ENCODE measurements at regions not wholly inside any gene's neighbourhood (a gene's known extent, or its start where the extent isn't known, plus 50 kb on each side); places are given as distances from the start of the nearest gene placed in this dataset.

- peaks cover 61% of the 10 kb centered on the region for H3K4me1 ChIP-seq (ENCODE audit: insufficient read depth, low read length)
- no peaks in the 10 kb centered on the region for H3K27me3 ChIP-seq (ENCODE audit: control insufficient read depth in 1 of 2, insufficient read depth in 2 of 2, low read length in 2 of 2)
- intact Hi-C loops (cut with micrococcal nuclease; ENCODE audit: unreplicated experiment) (loop anchor here (2.0 to 5.0 kb wide), 2 partner anchors 34 to 295 kb away; no protein-coding TSS in a partner anchor), in situ Hi-C loops (cut with HindIII; ENCODE audit: extremely low pct_ligation_motif_present, low pct_unique_long_range_greater_than_20kb) (loop anchor here (5.0 kb wide), 3 partner anchors 115 to 295 kb away; partner anchors contain the start of gene SLC2A1)
- no peaks in the 10 kb centered on the region for H3K9me3 ChIP-seq (ENCODE audit: low read length)
- H4K20me1 ChIP-seq (ENCODE audit: insufficient read depth, low read length) = no peaks in the 10 kb centered on the region
- no peak overlapping the region for H3K4me2 ChIP-seq (ENCODE audit: low read depth, low read length)
- no peak overlapping the region for H3K4me3 ChIP-seq (replicated peaks in 1 of 3; ENCODE audit: insufficient read depth in 1 of 3, low read depth in 2 of 3, low read length in 3 of 3)
- no TSS peak for BruUV-seq (replicated peaks)
- WGBS (ENCODE audit: low lambda C conversion rate) = 87% methylated on average over 4 of the region's 4 CpGs
- CTCF ChIA-PET (ENCODE audit: low intra/inter-chr PET ratio, low total read pairs) = interaction anchor here (2.6 to 4.0 kb wide), 2 partner anchors 149 to 159 kb away, joined by 31 to 115 read pairs; no protein-coding TSS in a partner anchor
- DNase-seq (ENCODE audit: low spot score) (no peak), FAIRE-seq (no peak), ATAC-seq (no peak)
- POLR2A ChIA-PET = no interaction called here
- no peak overlapping the region for H3K9ac ChIP-seq (ENCODE audit: insufficient read depth, low read depth, low read length)
- H3K27ac ChIP-seq (ENCODE audit: extremely low read length, insufficient read depth, low read length) = no peak overlapping the region
- H2AFZ ChIP-seq (ENCODE audit: low read length) = no peak overlapping the region
- H3K36me3 ChIP-seq (replicated peaks in 1 of 2; ENCODE audit: control insufficient read depth in 1 of 2, insufficient read depth in 2 of 2, low read length in 2 of 2) = no peaks in the 10 kb centered on the region
- H3K79me2 ChIP-seq (ENCODE audit: insufficient read depth, low read length) = peaks cover 2% of the 10 kb centered on the region
- no peak for TF ChIP-seq NFATC3 (CRISPR knock-in tag; IDR thresholded peaks at IDR 0.05)
- TF ChIP-seq ZNF333 (CRISPR knock-in tag; IDR thresholded peaks at IDR 0.05; ENCODE audit: borderline replicate concordance) = no peak
- no peak for TF ChIP-seq ETV5 (CRISPR knock-in tag; IDR thresholded peaks at IDR 0.05; ENCODE audit: borderline replicate concordance)
- no peak for TF ChIP-seq ZSCAN12 (CRISPR knock-in tag; IDR thresholded peaks at IDR 0.05)
- no peak for TF ChIP-seq SALL2 (CRISPR knock-in tag; IDR thresholded peaks at IDR 0.05)
- no peak for TF ChIP-seq GLMP (CRISPR knock-in tag; IDR thresholded peaks at IDR 0.05; ENCODE audit: borderline replicate concordance)
- TF ChIP-seq ZBTB49 (CRISPR knock-in tag; IDR thresholded peaks at IDR 0.05; ENCODE audit: borderline replicate concordance) = no peak
- no peak for TF ChIP-seq ZBTB25 (CRISPR knock-in tag; IDR thresholded peaks at IDR 0.05)
- TF ChIP-seq ZUFSP (CRISPR knock-in tag; IDR thresholded peaks at IDR 0.05; ENCODE audit: borderline replicate concordance) = no peak
- TF ChIP-seq RAD21 (CRISPR knock-in tag; IDR thresholded peaks at IDR 0.05) = no peak
- no peak for TF ChIP-seq FOXA1 (IDR thresholded peaks at IDR 0.05)
- no peak for TF ChIP-seq FOXA1 (CRISPR knock-in tag; IDR thresholded peaks at IDR 0.05)
- no peak for TF ChIP-seq LBX2 (CRISPR knock-in tag; IDR thresholded peaks at IDR 0.05; ENCODE audit: borderline replicate concordance)
- no peak for TF ChIP-seq SALL1 (CRISPR knock-in tag; IDR thresholded peaks at IDR 0.05)
- TF ChIP-seq ZSCAN29 (CRISPR knock-in tag; conservative IDR thresholded peaks at IDR 0.05) = no peak
- TF ChIP-seq SMAD9 (CRISPR knock-in tag; IDR thresholded peaks at IDR 0.05) = no peak
- no peak for TF ChIP-seq TRIM24 (CRISPR knock-in tag; IDR thresholded peaks at IDR 0.05)
Observed at GRCh38 chr1:43072314-43072713, 99.8 kb downstream of the EBNA1BP2 start.

Data from HepG2 (cell line).